ENCODE measurements at regions not wholly inside any gene's neighbourhood (a gene's known extent, or its start where the extent isn't known, plus 50 kb on each side); places are given as distances from the start of the nearest gene placed in this dataset.

GRCh38 chr17:70320673-70321345 is 151.5 kb downstream of the KCNJ2 start:
- no peak for TF ChIP-seq POLR2AphosphoS5 (IDR thresholded peaks at IDR 0.05; ENCODE audit: borderline replicate concordance, low read depth, low read length)
- TF ChIP-seq EZH2 (IDR thresholded peaks at IDR 0.05) = no peak
